NT2/D1 (cell line): ENCODE measurements at regions not wholly inside any gene's neighbourhood (a gene's known extent, or its start where the extent isn't known, plus 50 kb on each side); places are given as distances from the start of the nearest gene placed in this dataset.

ENCODE experiments used
- YY1 ChIP-seq: IDR thresholded peaks from 2 replicates; pipeline ENCODE4 v1.6.1; 2011; ENCODE audit not compliant: insufficient read length, insufficient read depth
- ZNF274 ChIP-seq: IDR thresholded peaks from 2 replicates; pipeline ENCODE4 v1.6.1; 2011; ENCODE audit warnings: mild to moderate bottlenecking, low read depth, low read length

- TF ChIP-seq ZNF274: no peak
- no peak for TF ChIP-seq YY1
Observed at GRCh38 chr6:68427630-68428029, 207.5 kb upstream of the ADGRB3 start.
